ENCODE measurements at regions not wholly inside any gene's neighbourhood (a gene's known extent, or its start where the extent isn't known, plus 50 kb on each side); places are given as distances from the start of the nearest gene placed in this dataset.

DNA sequence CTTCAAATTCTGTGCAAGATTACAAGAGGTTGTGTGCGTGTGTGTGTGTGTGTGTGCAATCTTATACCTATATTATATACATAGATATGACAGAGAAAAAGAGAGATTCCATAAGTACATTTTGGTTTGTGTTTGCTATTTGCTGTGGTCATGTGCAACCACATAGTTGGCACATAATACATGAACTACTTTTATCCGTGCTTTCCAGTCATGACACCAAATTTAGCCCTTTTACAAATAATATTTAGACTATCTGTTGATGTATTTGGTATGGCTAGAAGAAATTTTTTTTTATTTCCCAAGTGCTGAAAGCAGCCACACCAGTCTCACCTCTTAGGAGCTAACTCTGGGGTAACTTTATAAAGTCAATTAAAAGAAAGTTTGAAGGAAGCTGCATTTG lies 63.5 kb upstream of the EGFR start:
- Histone ChIP-seq H3K36me3 (ENCODE audit: control insufficient read depth in 2 of 2, extremely low read depth in 1 of 2, insufficient read depth in 2 of 2, low read length in 2 of 2) (no peaks in the 10 kb centered on the region), H3K4me1 (ENCODE audit: control insufficient read depth, extremely low read depth, insufficient read depth, low read length) (peaks cover 4% of the 10 kb centered on the region), H4K20me1 (ENCODE audit: control insufficient read depth, extremely low read depth, insufficient read depth, low read length) (no peaks in the 10 kb centered on the region), H3K4me2 (ENCODE audit: control insufficient read depth, extremely low read depth, insufficient read depth, low read depth, low read length) (no peak overlapping the region), H3K4me3 (ENCODE audit: control insufficient read depth in 2 of 3, extremely low read depth in 1 of 3, insufficient read depth in 2 of 3, low read depth in 1 of 3, low read length in 3 of 3) (no peak overlapping the region), H3K79me2 (ENCODE audit: control insufficient read depth, insufficient read depth, low read length) (no peaks in the 10 kb centered on the region), H2AFZ (ENCODE audit: control insufficient read depth, low read length) (no peak overlapping the region), H3K27ac (ENCODE audit: control insufficient read depth, insufficient read depth, low read length) (no peak overlapping the region), H3K27me3 (ENCODE audit: control insufficient read depth, extremely low read depth, insufficient read depth, low read length) (no peaks in the 10 kb centered on the region), H3K9ac (ENCODE audit: control insufficient read depth, extremely low read depth, insufficient read depth, low read length) (no peak overlapping the region), H3K9me1 (ENCODE audit: control insufficient read depth, extremely low read depth, insufficient read depth, low read length) (no peaks in the 10 kb centered on the region), H3K9me3 (ENCODE audit: control insufficient read depth, low read depth, low read length) (no peaks in the 10 kb centered on the region)
- FAIRE-seq, result no peak
- dilution Hi-C loops (cut with MboI; ENCODE audit: extremely low pct_ligation_motif_present, low sequenced_read_pairs), result no loop called here
- TF ChIP-seq EZH2 (IDR thresholded peaks at IDR 0.05; ENCODE audit: low read length), result no peak
- TF ChIP-seq, protein P1, sequence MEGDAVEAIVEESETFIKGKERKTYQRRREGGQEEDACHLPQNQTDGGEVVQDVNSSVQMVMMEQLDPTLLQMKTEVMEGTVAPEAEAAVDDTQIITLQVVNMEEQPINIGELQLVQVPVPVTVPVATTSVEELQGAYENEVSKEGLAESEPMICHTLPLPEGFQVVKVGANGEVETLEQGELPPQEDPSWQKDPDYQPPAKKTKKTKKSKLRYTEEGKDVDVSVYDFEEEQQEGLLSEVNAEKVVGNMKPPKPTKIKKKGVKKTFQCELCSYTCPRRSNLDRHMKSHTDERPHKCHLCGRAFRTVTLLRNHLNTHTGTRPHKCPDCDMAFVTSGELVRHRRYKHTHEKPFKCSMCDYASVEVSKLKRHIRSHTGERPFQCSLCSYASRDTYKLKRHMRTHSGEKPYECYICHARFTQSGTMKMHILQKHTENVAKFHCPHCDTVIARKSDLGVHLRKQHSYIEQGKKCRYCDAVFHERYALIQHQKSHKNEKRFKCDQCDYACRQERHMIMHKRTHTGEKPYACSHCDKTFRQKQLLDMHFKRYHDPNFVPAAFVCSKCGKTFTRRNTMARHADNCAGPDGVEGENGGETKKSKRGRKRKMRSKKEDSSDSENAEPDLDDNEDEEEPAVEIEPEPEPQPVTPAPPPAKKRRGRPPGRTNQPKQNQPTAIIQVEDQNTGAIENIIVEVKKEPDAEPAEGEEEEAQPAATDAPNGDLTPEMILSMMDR (optimal IDR thresholded peaks at IDR 0.05 in 1 of 3, IDR thresholded peaks at IDR 0.05 in 1 of 3, conservative IDR thresholded peaks at IDR 0.05 in 1 of 3; ENCODE audit: extremely low read depth in 1 of 3, insufficient read depth in 2 of 3, low read length in 3 of 3), result no peak
- no peak for DNase-seq (ENCODE audit: low read depth, low spot score)

DNA sequence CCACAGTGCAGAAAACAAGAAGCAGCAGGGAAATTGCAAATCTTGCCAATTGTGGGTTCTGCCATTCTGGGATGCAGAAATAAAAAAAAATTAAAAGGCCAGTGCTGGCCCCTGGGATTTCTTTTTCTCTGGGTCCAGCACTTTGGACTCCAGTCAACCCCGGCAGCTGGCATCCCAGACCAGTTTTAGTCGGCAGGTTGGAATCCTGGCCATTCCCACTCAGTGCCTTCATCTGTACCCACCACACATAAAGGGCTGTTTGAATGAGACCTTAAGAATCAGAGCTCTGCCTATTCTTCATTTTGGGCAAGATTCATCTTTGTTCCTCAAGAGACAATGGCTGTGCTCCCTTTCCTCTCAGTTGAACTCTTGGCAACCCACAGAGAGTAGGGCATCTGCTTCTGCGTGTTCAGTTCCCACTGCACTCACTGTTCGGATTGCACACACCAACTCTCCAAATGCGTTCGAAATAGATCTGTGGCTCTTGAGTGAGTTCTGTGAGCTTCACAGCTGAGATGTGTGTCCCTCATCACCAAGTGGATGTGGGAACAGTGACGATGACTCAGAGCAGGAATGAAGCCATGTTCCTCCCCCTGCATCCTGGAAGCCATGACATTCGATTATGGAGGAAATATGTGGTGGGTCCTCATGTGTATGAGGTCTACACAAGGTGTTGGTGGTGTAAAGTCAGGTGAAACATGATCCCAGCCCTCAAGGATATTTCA lies 63.0 kb upstream of the EGFR start:
- no peak overlapping the region for H3K9ac ChIP-seq (ENCODE audit: control insufficient read depth, extremely low read depth, insufficient read depth, low read length)
- no peak for TF ChIP-seq EZH2 (IDR thresholded peaks at IDR 0.05; ENCODE audit: low read length)
- dilution Hi-C loops (cut with MboI; ENCODE audit: extremely low pct_ligation_motif_present, low sequenced_read_pairs), result no loop called here
- no peak for DNase-seq (ENCODE audit: low read depth, low spot score)
- H2AFZ ChIP-seq (ENCODE audit: control insufficient read depth, low read length), result no peak overlapping the region
- no peak overlapping the region for H3K4me3 ChIP-seq (ENCODE audit: control insufficient read depth in 2 of 3, extremely low read depth in 1 of 3, insufficient read depth in 2 of 3, low read depth in 1 of 3, low read length in 3 of 3)
- H3K9me3 ChIP-seq (ENCODE audit: control insufficient read depth, low read depth, low read length), result no peaks in the 10 kb centered on the region
- H3K36me3 ChIP-seq (ENCODE audit: control insufficient read depth in 2 of 2, extremely low read depth in 1 of 2, insufficient read depth in 2 of 2, low read length in 2 of 2), result no peaks in the 10 kb centered on the region
- no peak overlapping the region for H3K27ac ChIP-seq (ENCODE audit: control insufficient read depth, insufficient read depth, low read length)
- no peak overlapping the region for H3K4me2 ChIP-seq (ENCODE audit: control insufficient read depth, extremely low read depth, insufficient read depth, low read depth, low read length)
- no peaks in the 10 kb centered on the region for H3K9me1 ChIP-seq (ENCODE audit: control insufficient read depth, extremely low read depth, insufficient read depth, low read length)
- peaks cover 7% of the 10 kb centered on the region for H3K4me1 ChIP-seq (ENCODE audit: control insufficient read depth, extremely low read depth, insufficient read depth, low read length)
- peak; percentile 60 for FAIRE-seq
- H3K79me2 ChIP-seq (ENCODE audit: control insufficient read depth, insufficient read depth, low read length), result no peaks in the 10 kb centered on the region
- H4K20me1 ChIP-seq (ENCODE audit: control insufficient read depth, extremely low read depth, insufficient read depth, low read length), result no peaks in the 10 kb centered on the region
- no peaks in the 10 kb centered on the region for H3K27me3 ChIP-seq (ENCODE audit: control insufficient read depth, extremely low read depth, insufficient read depth, low read length)

DNA sequence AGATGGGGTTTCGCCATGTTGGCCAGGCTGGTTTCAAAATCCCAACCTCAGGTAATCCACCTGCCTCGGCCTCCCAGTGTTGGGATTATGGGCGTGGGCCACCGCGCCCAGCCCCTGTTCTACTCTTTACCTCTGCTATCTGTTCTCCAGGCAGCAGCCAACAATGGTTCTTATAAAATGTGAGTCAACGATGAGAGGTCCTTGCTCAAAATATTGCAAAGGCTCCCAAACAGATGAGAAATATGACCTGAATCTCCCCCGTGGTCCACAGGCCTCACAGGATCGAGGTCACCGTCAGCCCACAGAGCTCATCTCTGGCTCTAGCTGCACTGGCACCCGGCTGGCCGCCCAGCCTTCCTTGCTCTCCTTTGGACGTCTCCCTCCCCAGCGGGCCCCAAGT lies 62.0 kb upstream of the EGFR start:
- no peak overlapping the region for H3K9ac ChIP-seq (ENCODE audit: control insufficient read depth, extremely low read depth, insufficient read depth, low read length)
- FAIRE-seq, result no peak
- TF ChIP-seq EZH2 (IDR thresholded peaks at IDR 0.05; ENCODE audit: low read length), result no peak
- TF ChIP-seq, protein P1 (optimal IDR thresholded peaks at IDR 0.05 in 1 of 3, IDR thresholded peaks at IDR 0.05 in 1 of 3, conservative IDR thresholded peaks at IDR 0.05 in 1 of 3; ENCODE audit: extremely low read depth in 1 of 3, insufficient read depth in 2 of 3, low read length in 3 of 3), result no peak
- H3K27me3 ChIP-seq (ENCODE audit: control insufficient read depth, extremely low read depth, insufficient read depth, low read length), result no peaks in the 10 kb centered on the region
- H2AFZ ChIP-seq (ENCODE audit: control insufficient read depth, low read length), result no peak overlapping the region
- no peak overlapping the region for H3K27ac ChIP-seq (ENCODE audit: control insufficient read depth, insufficient read depth, low read length)
- H3K4me3 ChIP-seq (ENCODE audit: control insufficient read depth in 2 of 3, extremely low read depth in 1 of 3, insufficient read depth in 2 of 3, low read depth in 1 of 3, low read length in 3 of 3), result no peak overlapping the region
- peaks cover 18% of the 10 kb centered on the region for H3K4me1 ChIP-seq (ENCODE audit: control insufficient read depth, extremely low read depth, insufficient read depth, low read length)
- dilution Hi-C loops (cut with MboI; ENCODE audit: extremely low pct_ligation_motif_present, low sequenced_read_pairs), result no loop called here
- no peaks in the 10 kb centered on the region for H3K9me3 ChIP-seq (ENCODE audit: control insufficient read depth, low read depth, low read length)
- no peaks in the 10 kb centered on the region for H4K20me1 ChIP-seq (ENCODE audit: control insufficient read depth, extremely low read depth, insufficient read depth, low read length)
- no peaks in the 10 kb centered on the region for H3K9me1 ChIP-seq (ENCODE audit: control insufficient read depth, extremely low read depth, insufficient read depth, low read length)
- no peak overlapping the region for H3K4me2 ChIP-seq (ENCODE audit: control insufficient read depth, extremely low read depth, insufficient read depth, low read depth, low read length)
- DNase-seq (ENCODE audit: low read depth, low spot score), result no peak
- H3K79me2 ChIP-seq (ENCODE audit: control insufficient read depth, insufficient read depth, low read length), result no peaks in the 10 kb centered on the region
- H3K36me3 ChIP-seq (ENCODE audit: control insufficient read depth in 2 of 2, extremely low read depth in 1 of 2, insufficient read depth in 2 of 2, low read length in 2 of 2), result no peaks in the 10 kb centered on the region
